ENCODE measurements at regions not wholly inside any gene's neighbourhood (a gene's known extent, or its start where the extent isn't known, plus 50 kb on each side); places are given as distances from the start of the nearest gene placed in this dataset.
"Not testable (repeated sequence)": the region's sequence is repeated elsewhere in the genome, so short reads cannot be mapped to it uniquely, and the experiment has no call there.

DNA sequence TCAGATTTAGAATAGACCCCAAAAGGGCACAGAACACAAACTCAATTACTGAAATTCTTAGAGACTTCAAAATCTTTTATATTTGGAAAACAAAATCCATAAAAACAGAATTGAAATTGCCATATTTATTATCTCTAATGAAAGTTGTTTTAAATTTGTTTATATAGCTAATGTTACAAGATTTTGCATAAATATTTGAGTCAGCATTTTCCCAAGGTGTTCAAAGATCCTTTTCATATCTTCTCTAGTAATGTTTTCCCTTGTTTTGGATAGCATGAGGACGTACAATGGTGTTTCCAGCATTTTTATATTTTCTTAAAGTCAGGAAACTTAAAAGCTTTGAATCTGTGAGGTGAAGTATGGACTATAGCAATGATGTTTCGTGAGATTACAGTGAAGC is 235.2 kb upstream of the EPHA7 start:
- FAIRE-seq (no peak), DNase-seq (ENCODE audit: insufficient read length, low spot score) (no peak)
- TF ChIP-seq POLR2A (IDR thresholded peaks at IDR 0.05; ENCODE audit: low read depth, low read length): no peak

DNA sequence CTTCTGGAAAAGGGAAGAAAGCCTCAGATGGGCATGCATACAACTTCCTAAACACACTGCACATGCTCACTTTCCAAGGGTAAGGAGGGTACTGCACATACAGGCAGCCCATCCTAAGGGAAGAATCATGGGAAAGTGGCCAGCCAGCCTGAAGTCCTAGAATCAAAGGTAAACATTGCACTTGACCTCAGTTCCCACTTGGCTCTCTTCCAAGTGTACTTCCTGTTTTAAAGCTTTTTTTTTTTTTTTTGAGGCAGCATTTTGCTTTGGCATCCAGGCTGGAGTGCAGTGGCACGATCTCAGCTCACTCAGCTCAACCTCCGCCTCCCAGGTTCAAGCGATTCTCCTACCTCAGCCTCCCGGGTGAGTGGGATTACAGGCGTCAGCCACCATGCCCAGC is 225.3 kb upstream of the EPHA7 start:
- DNase-seq (ENCODE audit: insufficient read length, low spot score) (no peak), FAIRE-seq (no peak)
- TF ChIP-seq POLR2A (IDR thresholded peaks at IDR 0.05; ENCODE audit: low read depth, low read length): no peak

DNA sequence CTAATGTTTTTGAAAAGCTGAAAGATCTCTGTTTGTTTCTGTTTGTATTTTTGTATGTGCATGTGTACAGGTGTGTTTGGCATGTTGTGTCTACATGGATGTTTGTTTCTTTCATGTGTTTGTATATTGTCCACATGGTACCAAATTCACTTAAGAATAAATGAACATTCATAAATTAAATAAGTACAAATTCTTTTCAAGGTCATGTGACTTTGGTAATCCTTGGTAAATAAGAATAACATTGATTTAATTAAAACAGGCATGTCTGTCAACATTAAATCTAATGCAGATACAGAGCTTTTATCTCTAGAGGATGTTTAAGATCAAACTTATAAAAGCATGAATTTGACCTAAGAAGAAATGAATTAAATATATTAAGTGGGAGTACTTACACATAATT is 219.8 kb upstream of the EPHA7 start:
- DNase-seq (ENCODE audit: insufficient read length, low spot score) (no peak), FAIRE-seq (no peak)
- no peak for TF ChIP-seq POLR2A (IDR thresholded peaks at IDR 0.05; ENCODE audit: low read depth, low read length)

DNA sequence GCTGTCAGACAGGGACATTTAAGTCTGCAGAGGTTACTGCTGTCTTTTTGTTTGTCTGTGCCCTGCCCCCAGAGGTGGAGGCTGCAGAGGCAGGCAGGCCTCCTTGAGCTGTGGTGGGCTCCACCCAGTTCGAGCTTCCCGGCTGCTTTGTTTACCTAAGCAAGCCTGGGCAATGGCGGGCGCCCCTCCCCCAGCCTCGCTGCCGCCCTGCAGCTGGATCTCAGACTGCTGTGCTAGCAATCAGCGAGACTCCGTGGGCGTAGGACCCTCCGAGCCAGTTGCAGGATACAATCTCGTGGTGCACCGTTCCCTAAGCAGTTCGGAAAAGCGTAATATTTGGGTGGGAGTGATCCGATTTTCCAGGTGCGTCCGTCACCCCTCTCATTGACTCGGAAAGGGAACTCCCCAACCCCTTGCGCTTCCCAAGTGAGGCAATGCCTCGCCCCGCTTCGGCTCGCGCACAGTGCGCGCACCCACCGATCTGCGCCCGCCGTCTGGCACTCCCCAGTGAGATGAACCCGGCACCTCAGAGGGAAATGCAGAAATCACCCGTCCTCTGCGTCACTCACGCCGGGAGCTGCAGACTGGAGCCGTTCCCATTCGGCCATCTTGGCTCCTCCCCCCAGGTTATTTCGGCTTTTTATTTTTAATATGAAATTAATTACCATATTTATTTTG is 217.8 kb upstream of the EPHA7 start:
- not testable (repeated sequence) for DNase-seq (ENCODE audit: insufficient read length, low spot score); FAIRE-seq

- no peak for FAIRE-seq
- no peak for DNase-seq (ENCODE audit: insufficient read length, low spot score)
These were observed 205.0 kb upstream of the EPHA7 start for GRCh38 chr6:93624408-93624807.

GRCh38 chr6:93621442-93621841 is 202.1 kb upstream of the EPHA7 start:
- no peak for DNase-seq (ENCODE audit: insufficient read length, low spot score)

More at GRCh38 chr6:93624408-93624807, 205.0 kb upstream of the EPHA7 start:
- TF ChIP-seq POLR2A (IDR thresholded peaks at IDR 0.05; ENCODE audit: low read depth, low read length): no peak

DNA sequence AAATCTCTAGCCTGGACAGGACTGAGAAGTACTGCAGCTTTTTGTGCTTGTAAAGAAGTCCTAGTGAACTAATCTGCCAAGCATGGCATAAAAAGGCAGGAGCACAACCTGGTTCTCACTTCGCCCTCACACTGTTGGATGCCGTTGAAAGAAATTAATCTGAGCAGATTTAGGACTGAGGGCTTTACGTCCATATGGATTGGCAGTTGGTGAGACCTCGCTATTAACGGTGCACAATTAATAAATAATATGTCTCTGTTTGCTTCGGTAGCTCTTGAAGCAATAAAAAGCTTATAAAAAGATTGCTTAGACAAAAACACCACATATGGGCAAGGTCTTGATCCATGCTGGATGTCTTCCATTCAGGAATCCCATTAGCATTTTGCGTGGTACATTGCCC is 185.6 kb upstream of the EPHA7 start:
- TF ChIP-seq POLR2A (IDR thresholded peaks at IDR 0.05; ENCODE audit: low read depth, low read length): no peak
- no peak for FAIRE-seq
- no peak for DNase-seq (ENCODE audit: insufficient read length, low spot score)

More at GRCh38 chr6:93621442-93621841, 202.1 kb upstream of the EPHA7 start:
- no peak for TF ChIP-seq POLR2A (IDR thresholded peaks at IDR 0.05; ENCODE audit: low read depth, low read length)
- FAIRE-seq: no peak

DNA sequence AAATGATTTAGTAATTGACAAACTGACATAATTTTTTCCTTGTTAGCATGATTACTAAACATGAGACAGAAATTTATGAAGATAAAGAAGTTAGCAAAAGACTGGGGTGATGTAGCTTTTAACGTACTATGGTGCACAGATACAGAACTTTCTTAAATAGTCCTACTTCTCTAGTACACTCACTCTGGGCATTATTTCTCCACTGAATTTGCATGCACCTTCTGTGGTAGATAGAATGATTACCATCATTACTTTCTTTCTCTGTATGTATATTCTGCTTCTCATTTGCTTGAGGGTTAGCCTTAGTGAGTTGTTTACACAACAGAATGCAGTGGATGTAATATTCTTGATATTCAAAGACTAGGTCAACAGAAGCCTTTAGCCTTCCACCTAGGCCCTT is 173.1 kb upstream of the EPHA7 start:
- DNase-seq (ENCODE audit: insufficient read length, low spot score) (no peak), FAIRE-seq (no peak)
- no peak for TF ChIP-seq POLR2A (IDR thresholded peaks at IDR 0.05; ENCODE audit: low read depth, low read length)

GRCh38 chr6:93586306-93586705 is 166.9 kb upstream of the EPHA7 start:
- no peak for TF ChIP-seq POLR2A (IDR thresholded peaks at IDR 0.05; ENCODE audit: low read depth, low read length)
- FAIRE-seq: no peak

GRCh38 chr6:93584300-93584699 is 164.9 kb upstream of the EPHA7 start:
- DNase-seq (ENCODE audit: insufficient read length, low spot score): no peak

More at GRCh38 chr6:93586306-93586705, 166.9 kb upstream of the EPHA7 start:
- DNase-seq (ENCODE audit: insufficient read length, low spot score): no peak

GRCh38 chr6:93581371-93581770 is 162.0 kb upstream of the EPHA7 start:
- TF ChIP-seq POLR2A (IDR thresholded peaks at IDR 0.05; ENCODE audit: low read depth, low read length): no peak
- no peak for DNase-seq (ENCODE audit: insufficient read length, low spot score)
- no peak for FAIRE-seq

More at GRCh38 chr6:93584300-93584699, 164.9 kb upstream of the EPHA7 start:
- FAIRE-seq: no peak
- TF ChIP-seq POLR2A (IDR thresholded peaks at IDR 0.05; ENCODE audit: low read depth, low read length): no peak

- FAIRE-seq: no peak
- no peak for DNase-seq (ENCODE audit: insufficient read length, low spot score)
- no peak for TF ChIP-seq POLR2A (IDR thresholded peaks at IDR 0.05; ENCODE audit: low read depth, low read length)
These were observed 161.1 kb upstream of the EPHA7 start for GRCh38 chr6:93580446-93580845.

DNA sequence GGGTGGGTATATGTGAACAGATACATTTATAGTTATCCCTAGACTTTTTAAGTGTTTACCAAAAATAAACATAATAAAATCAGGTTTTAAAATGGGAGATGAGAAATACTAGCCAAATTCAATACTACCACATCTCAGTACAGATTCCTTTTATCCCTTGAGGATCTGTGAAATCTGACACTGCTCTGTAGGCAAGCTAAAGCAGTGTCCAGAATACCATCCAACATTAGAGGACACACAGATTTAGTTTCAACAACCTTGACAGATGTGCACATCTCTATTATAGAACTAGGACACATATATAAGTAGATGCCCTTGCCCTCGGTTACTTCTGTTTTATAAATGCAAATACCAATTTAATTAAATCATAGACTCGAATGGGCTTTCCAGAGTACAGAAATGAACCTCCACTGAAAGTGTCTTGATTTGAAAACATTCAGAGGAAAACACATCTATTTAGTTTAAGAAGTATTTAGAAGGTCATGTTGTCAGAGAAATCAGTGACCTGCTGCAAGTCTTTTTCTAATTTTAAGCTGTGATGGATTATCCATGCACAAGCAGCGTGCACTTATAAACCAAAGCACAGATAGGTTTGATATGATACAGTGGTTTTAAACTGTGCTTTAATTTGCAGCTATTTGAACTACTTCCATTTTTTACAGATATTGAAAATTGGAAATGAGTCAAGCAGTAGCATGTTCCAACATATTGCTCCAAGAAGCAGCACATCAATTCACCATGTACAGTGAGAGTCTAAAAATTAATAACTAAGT is 156.3 kb upstream of the EPHA7 start:
- FAIRE-seq (no peak), DNase-seq (ENCODE audit: insufficient read length, low spot score) (no peak)
- TF ChIP-seq POLR2A (IDR thresholded peaks at IDR 0.05; ENCODE audit: low read depth, low read length): no peak

DNA sequence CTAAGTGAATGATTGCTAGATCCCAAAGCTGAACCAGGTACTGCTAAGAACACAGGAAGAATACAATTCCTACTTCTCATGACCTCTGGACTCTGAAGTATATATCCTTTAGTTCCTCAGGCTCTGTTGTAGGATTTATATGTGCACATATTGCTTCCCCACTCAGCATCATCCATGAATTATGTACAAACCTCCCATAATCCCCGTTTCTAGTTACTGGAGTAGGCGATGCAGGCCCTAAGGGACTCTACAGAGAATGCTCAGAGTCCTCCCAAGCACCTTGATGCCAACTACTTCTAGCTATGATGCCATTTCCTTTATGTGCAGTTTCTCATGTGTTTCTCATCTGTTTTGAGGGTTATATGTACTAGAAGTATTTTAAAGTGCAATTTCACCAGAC is 154.9 kb upstream of the EPHA7 start:
- DNase-seq (ENCODE audit: insufficient read length, low spot score) (no peak), FAIRE-seq (no peak)
- no peak for TF ChIP-seq POLR2A (IDR thresholded peaks at IDR 0.05; ENCODE audit: low read depth, low read length)

GRCh38 chr6:93571346-93571745 is 152.0 kb upstream of the EPHA7 start:
- no peak for DNase-seq (ENCODE audit: insufficient read length, low spot score)
- FAIRE-seq: no peak
- no peak for TF ChIP-seq POLR2A (IDR thresholded peaks at IDR 0.05; ENCODE audit: low read depth, low read length)

Data from H54 (cell line).